Erythroblast (primary cell): ENCODE measurements at regions not wholly inside any gene's neighbourhood (a gene's known extent, or its start where the extent isn't known, plus 50 kb on each side); places are given as distances from the start of the nearest gene placed in this dataset.
"Not testable (repeated sequence)": the region's sequence is repeated elsewhere in the genome, so short reads cannot be mapped to it uniquely, and the experiment has no call there.

ENCODE experiments used
- DNase-seq, 2 experiments: peaks; one replicate each; lab custom pipeline; 2025; lab: John Stamatoyannopoulos, UW
- GATA1 ChIP-seq: IDR thresholded peaks from 2 replicates; pipeline ENCODE4 v1.6.1; 2011; ENCODE audit warnings: low read depth, mild to moderate bottlenecking, control low read depth, low read length, moderate library complexity
- POLR2A ChIP-seq: IDR thresholded peaks from 2 replicates; pipeline ENCODE4 v1.6.1; 2011; ENCODE audit warnings: mild to moderate bottlenecking, low read length

GRCh38 chr7:131720703-131721102 is 164.3 kb upstream of the PODXL start:
- TF ChIP-seq POLR2A (no peak), GATA1 (no peak)
- DNase-seq, result no peak

- no peak for DNase-seq
- TF ChIP-seq GATA1 (no peak), POLR2A (no peak)
Measured at GRCh38 chr7:131717181-131717580, 160.8 kb upstream of the PODXL start.

GRCh38 chr7:131699323-131699722 is 142.9 kb upstream of the PODXL start:
- DNase-seq, result no peak
- no peak for TF ChIP-seq GATA1

- DNase-seq, result peak; percentile 38 to 67
Measured at GRCh38 chr7:131692131-131692960, 135.9 kb upstream of the PODXL start.

GRCh38 chr7:131691454-131692130 is 135.2 kb upstream of the PODXL start:
- no peak for DNase-seq
- TF ChIP-seq POLR2A, result no peak

More at GRCh38 chr7:131692131-131692960, 135.9 kb upstream of the PODXL start:
- no peak for TF ChIP-seq GATA1
- TF ChIP-seq POLR2A, result no peak

- no peak for TF ChIP-seq GATA1
- TF ChIP-seq POLR2A, result no peak
- DNase-seq, result no peak
Measured at GRCh38 chr7:131690441-131690840, 134.0 kb upstream of the PODXL start.

GRCh38 chr7:131689662-131690234 is 133.3 kb upstream of the PODXL start:
- no peak for DNase-seq

GRCh38 chr7:131688738-131689661 is 132.6 kb upstream of the PODXL start:
- TF ChIP-seq POLR2A (no peak), GATA1 (no peak)

More at GRCh38 chr7:131689662-131690234, 133.3 kb upstream of the PODXL start:
- TF ChIP-seq POLR2A (no peak), GATA1 (no peak)

GRCh38 chr7:131687296-131687695 is 130.9 kb upstream of the PODXL start:
- TF ChIP-seq GATA1 (no peak), POLR2A (no peak)
- DNase-seq, result no peak

More at GRCh38 chr7:131688738-131689661, 132.6 kb upstream of the PODXL start:
- peak; percentile 38 to 69 for DNase-seq

GRCh38 chr7:131686833-131687232 is 130.4 kb upstream of the PODXL start:
- DNase-seq, result no peak
- TF ChIP-seq POLR2A, result no peak
- no peak for TF ChIP-seq GATA1

GRCh38 chr7:131683536-131684125 is 127.2 kb upstream of the PODXL start:
- no peak for TF ChIP-seq POLR2A
- no peak for TF ChIP-seq GATA1
- DNase-seq, result no peak

- DNase-seq, result no peak
- TF ChIP-seq GATA1 (no peak), POLR2A (no peak)
Measured at GRCh38 chr7:131681961-131682360, 125.5 kb upstream of the PODXL start.

GRCh38 chr7:131679071-131679470 is 122.6 kb upstream of the PODXL start:
- not testable (repeated sequence) for DNase-seq

- not testable (repeated sequence) for DNase-seq
Measured at GRCh38 chr7:131676850-131677249, 120.4 kb upstream of the PODXL start.
